ENCODE measurements at regions not wholly inside any gene's neighbourhood (a gene's known extent, or its start where the extent isn't known, plus 50 kb on each side); places are given as distances from the start of the nearest gene placed in this dataset.

GRCh38 chr2:120473522-120474271 is 127.8 kb downstream of the INHBB start:
- 92% methylated on average over 16 of the region's 16 CpGs; no CpG with 5 or more reads in 1 of the 2 experiments for WGBS, 2 experiments (ENCODE audit: extremely low coverage in 1 of 2, insufficient coverage in 1 of 2, insufficient read length in 1 of 2, insufficient replicate concordance in 2 of 2, low coverage in 1 of 2, low lambda C conversion rate in 2 of 2, missing lambda C conversion rate in 1 of 2)
- H3K4me3 ChIP-seq (ENCODE audit: extremely low read depth in 1 of 4, insufficient read depth in 2 of 4, low read depth in 3 of 4, low read length in 4 of 4), result no peak overlapping the region
- no peak overlapping the region for H4K8ac ChIP-seq (ENCODE audit: extremely low read depth, insufficient read depth, low read length)
- no peak overlapping the region; a peak in 1 of 7 replicates for H3K9ac ChIP-seq (replicated peaks in 1 of 4; ENCODE audit: extremely low read depth in 1 of 4, low read depth in 3 of 4, low read length in 3 of 4)
- no peak overlapping the region for H2AFZ ChIP-seq (ENCODE audit: low read length)
- ChIA-PET POLR2A (ENCODE audit: partially characterized antibody) (no interaction called here), CTCF (ENCODE audit: partially characterized antibody) (interaction anchor here (1.5 kb wide), 1 partner anchor 48 kb away, joined by 7 read pairs; no protein-coding TSS in a partner anchor)
- no peak overlapping the region for H4K91ac ChIP-seq (replicated peaks; ENCODE audit: insufficient read length, low read length)
- TF ChIP-seq SAP30 (IDR thresholded peaks at IDR 0.05; ENCODE audit: insufficient read depth, insufficient replicate concordance, low read length), result no peak
- TF ChIP-seq KDM4A (IDR thresholded peaks at IDR 0.05; ENCODE audit: low read depth, low read length, severe bottlenecking), result no peak
- H2BK15ac ChIP-seq (ENCODE audit: low read length), result no peak overlapping the region
- H4K5ac ChIP-seq (ENCODE audit: insufficient read length, low read depth, low read length), result no peak overlapping the region
- DNase-seq (ENCODE audit: low read depth in 1 of 2, low spot score in 2 of 2), result no peak
- no peaks in the 10 kb centered on the region for H3K4me1 ChIP-seq (replicated peaks in 1 of 4; ENCODE audit: control insufficient read depth in 3 of 4, insufficient read depth in 4 of 4, low read length in 3 of 4)
- H3K36me3 ChIP-seq (ENCODE audit: control insufficient read depth in 2 of 4, insufficient read depth in 4 of 4, low read length in 3 of 4), result no peaks in the 10 kb centered on the region
- H3K56ac ChIP-seq (replicated peaks; ENCODE audit: insufficient read length, low read depth, low read length), result no peak overlapping the region
- FAIRE-seq, result no peak
- H3K27me3 ChIP-seq (replicated peaks in 1 of 4; ENCODE audit: control insufficient read depth in 3 of 4, extremely low read depth in 1 of 4, insufficient read depth in 3 of 4, low read length in 3 of 4), result peaks cover 32 to 75% (median 68%) of the 10 kb centered on the region in 4 experiments
- H3K4me2 ChIP-seq (ENCODE audit: insufficient read depth in 1 of 2, low read depth in 2 of 2, low read length in 2 of 2), result no peak overlapping the region
- no peak overlapping the region for H3K18ac ChIP-seq (ENCODE audit: extremely low read depth, low read length)
- no peaks in the 10 kb centered on the region for H3K79me1 ChIP-seq (ENCODE audit: low read depth, low read length)
- no peak overlapping the region for H2BK5ac ChIP-seq (ENCODE audit: low read depth, low read length)
- no peak overlapping the region for H2BK120ac ChIP-seq (replicated peaks; ENCODE audit: low read depth, low read length)
- no peak overlapping the region for H3K14ac ChIP-seq (ENCODE audit: insufficient read length)
- H2BK20ac ChIP-seq (ENCODE audit: low read length), result no peak overlapping the region
- no peaks in the 10 kb centered on the region for H3K23me2 ChIP-seq (ENCODE audit: low read depth, low read length)
- H3K9me3 ChIP-seq (ENCODE audit: insufficient read depth in 2 of 2, low read depth in 1 of 2, low read length in 1 of 2), result 0 out of 4 replicates have a peak, but pooled peaks cover 0 to 7% of the 10 kb centered on the region in 2 experiments
- H3K23ac ChIP-seq (ENCODE audit: insufficient read length), result no peak overlapping the region
- no peak overlapping the region for H3K4ac ChIP-seq (replicated peaks; ENCODE audit: insufficient read length, low read depth, low read length)
- no peaks in the 10 kb centered on the region for H3K79me2 ChIP-seq (ENCODE audit: control insufficient read depth in 1 of 2, insufficient read depth in 2 of 2, low read length in 2 of 2)
- no peak overlapping the region for H2AK5ac ChIP-seq (ENCODE audit: low read depth, low read length)
- peaks cover 0 to 10% of the 10 kb centered on the region in 2 experiments for H4K20me1 ChIP-seq (replicated peaks in 1 of 2; ENCODE audit: control insufficient read depth in 1 of 2, insufficient read depth in 2 of 2, low read length in 2 of 2)
- no peak overlapping the region for H3K27ac ChIP-seq (ENCODE audit: low read depth, low read length)
- no peak overlapping the region for H2BK12ac ChIP-seq (ENCODE audit: low read depth, low read length)
